Activated T-cell treated with anti-CD3 and anti-CD28 coated beads for 24 hours (primary cell): ENCODE measurements at regions not wholly inside any gene's neighbourhood (a gene's known extent, or its start where the extent isn't known, plus 50 kb on each side); places are given as distances from the start of the nearest gene placed in this dataset.

Experiments used
- DNase-seq: peaks from one replicate; pipeline ENCODE4 v3.0.0-alpha.2; 2020; ENCODE audit warnings: low read depth

DNA sequence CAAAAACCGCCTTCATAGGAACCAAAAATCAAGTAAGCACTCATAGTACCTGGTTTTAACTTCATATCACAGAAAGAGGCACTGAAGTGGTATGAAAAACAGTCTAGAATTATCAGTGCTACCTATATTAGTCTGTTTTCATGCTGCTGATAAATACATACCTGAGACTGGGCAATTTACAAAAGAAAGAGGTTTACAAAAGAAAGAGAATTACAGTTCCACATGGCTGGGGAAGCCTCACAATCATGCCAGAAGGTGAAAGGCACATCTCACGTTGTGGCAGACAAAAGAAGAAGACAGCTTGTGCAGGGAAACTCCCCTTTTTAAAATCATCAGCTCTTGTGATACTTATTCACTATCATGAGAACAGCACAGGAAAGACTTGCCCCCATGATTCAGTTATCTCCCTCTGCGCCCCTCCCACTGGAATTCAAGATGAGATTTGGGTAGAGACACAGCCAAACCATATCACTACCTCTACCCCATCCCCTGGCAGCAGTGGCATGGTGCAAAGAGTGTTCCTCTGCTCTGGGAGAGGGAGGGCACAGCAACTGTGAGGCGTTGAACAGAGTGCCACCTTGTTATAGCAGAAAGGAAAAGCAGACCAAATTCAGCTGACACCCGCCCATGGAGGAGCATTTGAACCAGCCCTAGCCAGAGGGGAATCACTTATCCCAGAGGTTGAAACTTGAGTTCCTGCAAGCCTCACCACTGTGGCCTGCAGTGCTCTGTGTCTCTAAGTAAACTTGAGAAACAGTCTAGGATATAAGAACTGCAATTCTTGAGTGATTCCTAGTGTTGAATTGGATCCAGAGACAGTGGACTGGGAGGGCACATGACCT is 61.9 kb upstream of the PTPRZ1 start:
- no peak for DNase-seq

DNA sequence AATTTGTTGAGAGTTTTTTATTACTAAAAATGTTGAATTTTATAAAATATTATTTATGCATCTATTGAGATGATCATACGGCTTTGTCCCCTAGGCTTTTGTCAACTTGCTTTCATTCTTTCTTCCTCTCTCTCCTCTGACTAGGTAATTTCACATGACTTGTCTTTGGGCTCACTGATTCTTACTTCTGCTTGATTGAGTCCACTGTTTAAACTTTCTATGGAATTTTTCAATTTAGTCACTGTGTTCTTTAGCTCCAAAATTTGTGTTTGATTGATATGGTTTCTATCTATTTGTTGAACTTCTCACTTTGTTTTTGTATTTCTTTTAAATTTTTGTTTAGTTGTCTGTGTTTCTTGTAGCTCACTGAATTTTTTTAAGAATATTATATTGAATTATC is 65.9 kb upstream of the PTPRZ1 start:
- DNase-seq, result no peak

DNA sequence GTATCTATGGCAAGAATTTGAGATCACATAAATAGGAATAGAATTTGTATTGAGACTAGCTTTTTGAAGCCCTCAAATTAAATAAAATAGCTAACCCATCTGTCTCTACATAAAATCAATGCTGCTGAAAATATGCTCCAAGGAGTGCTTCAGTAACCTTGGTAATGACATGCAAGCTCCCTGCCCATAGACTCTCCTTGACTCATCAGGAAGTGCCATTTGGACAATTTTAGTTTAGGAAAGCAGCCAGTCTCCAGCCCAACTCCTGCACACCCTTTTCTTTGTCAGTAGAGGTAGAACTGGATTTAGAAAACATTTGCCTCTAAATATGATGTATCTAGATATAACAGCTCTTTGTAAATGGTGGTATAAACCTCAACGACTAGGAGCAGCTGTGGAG is 69.9 kb upstream of the PTPRZ1 start:
- no peak for DNase-seq

DNA sequence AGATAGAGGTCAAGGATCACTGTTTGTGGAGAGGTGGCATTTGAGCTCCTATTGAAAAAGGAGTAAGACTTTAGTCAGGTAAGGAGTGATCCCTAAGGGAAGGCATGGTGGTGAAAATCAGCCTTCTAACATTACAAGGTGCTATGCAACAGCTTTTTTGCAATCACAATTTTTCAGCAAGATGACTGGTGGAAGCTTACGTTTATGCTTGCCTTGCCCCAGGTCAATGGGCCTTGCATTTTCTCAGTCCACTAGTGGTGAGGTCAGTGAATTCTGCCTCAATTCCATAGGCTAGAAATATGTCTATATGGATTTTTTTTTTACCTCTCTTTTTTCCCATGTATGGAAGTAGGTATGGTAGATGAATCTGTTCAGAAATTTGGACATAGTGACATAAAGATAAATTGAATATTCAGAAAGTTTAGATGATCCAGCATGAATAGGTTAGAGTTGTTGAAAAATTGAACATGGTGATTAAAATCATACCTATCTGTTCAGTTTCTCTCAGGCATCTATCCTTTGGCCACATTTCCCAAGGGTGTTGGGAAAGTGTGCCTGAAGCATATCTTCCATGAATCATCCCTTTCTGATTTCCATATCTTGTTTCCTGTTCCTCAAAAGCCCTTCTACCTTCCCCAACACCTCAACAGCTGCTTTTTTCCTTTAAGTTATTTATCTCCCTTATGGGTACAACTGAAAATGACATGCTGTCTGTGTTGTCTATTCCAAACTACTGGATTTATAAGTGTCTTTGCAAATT is 71.9 kb upstream of the PTPRZ1 start:
- DNase-seq, result no peak

DNA sequence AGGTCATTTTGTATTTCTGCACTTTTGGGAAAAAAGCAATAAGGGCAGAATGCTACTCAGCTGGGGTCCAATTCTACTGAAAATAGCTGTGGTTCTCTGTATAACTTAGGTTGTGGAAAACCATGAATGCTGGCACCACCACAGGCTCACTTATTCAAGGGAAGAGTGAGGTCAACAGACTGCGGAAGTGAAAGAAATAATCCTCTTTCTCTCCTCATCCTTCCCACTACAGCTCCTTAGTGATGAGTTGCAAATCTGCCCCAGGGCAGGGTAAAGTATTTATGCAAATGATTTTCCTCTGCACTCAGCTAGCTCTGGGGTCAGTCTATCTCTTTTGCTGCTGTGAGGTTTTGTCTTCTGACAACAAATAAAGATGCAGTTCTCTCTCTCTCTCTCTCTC is 74.1 kb upstream of the PTPRZ1 start:
- no peak for DNase-seq

DNA sequence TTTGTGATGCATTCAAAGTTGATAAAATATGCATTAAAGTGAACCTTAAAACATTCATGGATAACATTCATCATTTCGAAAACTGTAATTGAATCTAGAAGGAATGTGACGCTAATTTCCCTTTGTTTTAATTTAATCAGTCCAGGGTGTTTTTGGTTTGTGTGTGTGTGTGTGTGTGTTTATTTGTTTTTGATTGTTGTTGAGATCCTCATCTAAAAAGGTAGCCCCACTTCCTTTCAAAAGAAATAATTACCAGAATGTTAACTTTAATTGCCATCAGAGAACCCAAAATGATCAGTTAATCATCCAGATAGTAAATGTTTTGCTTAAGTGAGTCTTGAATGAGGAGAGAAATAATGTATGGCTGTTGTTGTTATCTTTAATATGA is 74.5 kb upstream of the PTPRZ1 start:
- no peak for DNase-seq

DNA sequence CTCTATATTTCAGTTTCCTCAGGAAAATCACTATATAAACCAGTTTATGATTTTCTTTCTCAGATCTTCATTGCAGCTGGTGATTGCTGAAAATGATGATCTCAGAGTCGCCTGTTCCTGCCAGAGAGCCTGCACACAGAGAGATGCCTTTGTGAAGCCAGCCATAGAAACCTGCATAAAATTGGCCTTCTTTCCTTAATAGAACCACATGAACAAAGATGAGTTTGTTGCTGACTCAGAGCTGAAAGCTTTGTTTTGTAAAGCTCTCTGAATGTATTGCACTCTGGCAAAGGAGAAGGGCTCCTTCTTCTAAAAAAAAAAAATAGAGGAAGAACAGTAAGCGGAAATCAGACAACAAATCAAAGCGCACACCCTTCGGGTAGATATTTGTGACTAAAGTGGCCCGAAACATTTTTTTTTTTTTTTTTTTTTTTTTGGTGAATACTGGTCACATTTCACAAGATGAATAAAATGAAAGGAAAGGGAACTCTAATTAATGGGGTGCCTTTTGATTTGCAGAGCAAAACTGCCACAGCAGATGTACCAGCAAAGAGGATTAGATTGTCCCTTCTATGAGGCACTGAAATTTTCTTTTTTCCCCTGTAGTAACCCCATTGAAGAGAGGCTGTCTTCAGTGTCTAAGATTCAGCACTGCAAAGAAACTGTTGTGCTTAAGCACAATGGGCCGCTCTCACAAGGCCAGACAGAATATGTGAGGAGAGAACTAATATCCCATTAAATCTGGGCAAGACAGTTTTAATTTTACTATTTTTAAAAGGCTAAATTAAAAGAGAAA is 75.1 kb upstream of the PTPRZ1 start:
- no peak for DNase-seq

DNA sequence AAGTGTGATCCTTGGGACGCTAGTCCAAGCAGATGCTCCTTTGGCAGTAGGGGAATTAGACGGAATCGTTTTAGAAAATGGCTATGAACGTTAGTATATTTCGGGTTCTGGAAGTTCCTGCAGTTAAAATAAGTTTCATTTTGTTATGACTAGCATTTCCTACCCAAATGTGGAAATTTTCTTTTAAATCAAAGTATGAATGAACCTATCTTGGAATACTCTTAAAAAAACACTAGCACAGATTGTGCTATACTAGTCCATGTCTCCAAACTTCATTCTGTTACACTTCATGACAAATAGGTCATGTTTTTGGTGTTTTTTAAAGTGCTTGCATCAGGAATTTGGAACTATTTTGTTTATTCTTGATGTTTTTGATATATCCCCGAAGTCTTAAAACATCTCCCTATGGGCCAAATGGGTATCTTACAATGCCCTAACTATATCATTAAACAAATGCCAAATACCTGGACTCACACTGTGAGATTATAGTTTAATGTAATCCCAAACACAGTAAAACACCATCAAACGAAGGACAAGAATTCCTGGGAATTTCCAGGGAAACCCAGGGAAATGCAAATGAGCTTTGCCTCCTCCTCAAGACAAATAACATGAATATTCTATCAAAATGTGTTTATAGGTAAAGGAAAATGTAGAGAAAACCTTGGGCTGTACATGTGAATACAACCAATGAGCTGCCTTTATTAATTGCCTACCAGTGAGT is 75.9 kb upstream of the PTPRZ1 start:
- no peak for DNase-seq

DNA sequence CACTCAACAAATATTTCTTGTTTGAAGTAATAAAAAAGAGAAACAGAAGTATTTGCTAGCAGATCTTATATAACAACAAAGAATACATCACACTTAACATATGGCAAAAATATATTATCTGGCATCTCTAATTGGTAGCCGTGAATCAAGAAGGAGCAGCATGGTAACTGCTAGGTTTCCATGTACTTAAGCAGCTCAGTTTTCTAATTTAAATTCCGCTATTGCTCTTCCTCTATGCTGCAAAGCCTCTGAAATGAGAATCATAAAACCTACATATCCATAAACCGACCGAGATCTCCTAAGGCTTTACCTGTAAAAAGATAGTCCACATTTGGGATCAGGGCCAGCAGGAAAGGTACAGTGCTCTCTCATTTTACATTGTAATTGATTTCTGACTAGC is 76.6 kb upstream of the PTPRZ1 start:
- DNase-seq, result no peak

DNA sequence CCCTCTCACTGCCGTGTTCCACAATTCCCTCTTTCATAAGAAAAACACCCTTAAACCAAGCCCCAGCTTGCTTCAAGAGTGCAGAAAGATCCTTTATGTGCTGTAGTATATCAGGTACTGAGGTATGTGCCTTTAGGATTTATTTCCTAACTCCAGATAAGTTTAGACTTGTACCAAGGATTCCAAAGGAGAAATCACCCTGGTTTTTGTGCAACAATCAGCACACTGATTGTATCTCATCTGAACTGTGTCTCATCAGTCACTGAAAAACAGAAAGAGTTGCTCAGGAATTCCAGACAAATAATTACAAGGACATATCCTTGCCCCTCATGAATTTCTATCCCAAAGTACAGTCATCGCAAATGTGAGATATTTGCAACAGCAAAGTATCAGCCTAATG is 77.2 kb upstream of the PTPRZ1 start:
- no peak for DNase-seq

DNA sequence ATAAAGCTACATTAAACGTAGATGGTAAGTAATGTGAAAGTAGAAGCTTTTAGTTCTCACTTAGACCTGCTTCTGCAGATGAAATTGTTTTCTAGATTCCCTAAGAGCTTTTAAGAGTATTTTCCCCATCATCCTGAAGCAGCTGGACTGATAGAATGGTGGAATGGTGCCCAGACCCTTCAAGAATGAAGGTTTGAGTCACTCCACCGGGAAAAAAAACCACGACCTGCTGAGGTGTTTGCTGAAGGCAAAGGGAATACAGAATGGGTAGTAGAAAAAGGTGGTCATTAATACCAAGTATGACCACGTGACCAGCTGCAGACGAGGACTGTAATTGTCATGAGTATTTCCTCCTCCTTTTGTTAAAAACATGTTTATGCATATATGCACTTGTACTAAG is 79.2 kb upstream of the PTPRZ1 start:
- DNase-seq, result no peak

DNA sequence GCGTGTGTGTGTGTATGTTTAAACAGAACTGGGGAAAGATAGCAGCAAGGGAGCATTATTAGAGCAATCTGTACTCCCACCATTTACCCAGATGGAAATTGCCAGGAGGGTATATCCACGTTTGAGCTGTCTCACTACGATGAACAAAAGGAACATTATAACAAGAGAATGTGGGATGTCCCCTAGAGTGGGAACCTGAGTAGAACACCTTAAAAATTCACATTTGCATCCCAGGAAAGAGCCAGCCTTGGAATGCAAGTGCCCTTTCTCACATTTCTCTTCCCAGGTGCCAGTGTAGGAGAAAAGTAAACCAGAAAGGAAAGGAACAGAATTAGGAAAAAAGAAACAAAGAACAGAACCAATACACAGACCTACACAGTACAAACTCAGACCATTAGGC is 95.3 kb upstream of the PTPRZ1 start:
- no peak for DNase-seq

DNA sequence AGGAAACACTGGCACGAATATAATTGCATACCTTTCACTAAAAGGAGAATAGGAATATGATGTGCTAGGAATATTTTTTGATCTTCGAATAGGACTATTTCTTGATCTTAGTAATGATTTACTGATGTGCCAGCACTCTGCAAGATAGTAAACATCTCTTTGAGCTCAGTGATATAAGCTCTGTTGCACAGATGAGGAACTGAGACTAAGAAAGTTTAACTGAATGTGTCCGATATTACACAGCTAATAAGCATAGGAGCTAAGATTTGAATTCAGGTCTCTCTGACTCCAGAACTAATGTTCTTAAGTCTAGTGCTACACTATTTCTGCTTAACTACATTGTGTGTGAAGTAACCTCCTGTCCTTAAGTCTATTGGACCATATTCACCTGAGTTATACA is 98.4 kb upstream of the PTPRZ1 start:
- DNase-seq, result no peak

DNA sequence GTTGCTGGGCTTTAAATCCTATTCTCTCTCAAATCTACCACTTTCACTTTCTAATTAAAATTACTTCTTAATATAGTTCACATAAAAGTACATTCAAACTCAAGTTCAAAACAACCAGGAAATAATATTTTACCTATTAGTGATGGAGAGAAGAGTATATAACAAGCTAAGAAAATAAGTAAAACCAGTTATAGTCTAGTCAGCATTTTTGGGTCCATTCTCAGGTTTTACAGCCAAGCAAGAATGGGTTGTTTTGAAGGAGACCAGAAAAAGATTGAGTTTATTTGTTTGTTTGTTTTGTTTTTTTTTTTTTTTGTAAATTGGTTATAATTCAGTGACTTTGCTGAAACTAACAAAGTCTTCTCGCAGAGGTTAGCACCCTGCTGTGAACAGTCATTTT is 106.3 kb upstream of the PTPRZ1 start:
- DNase-seq, result no peak

DNA sequence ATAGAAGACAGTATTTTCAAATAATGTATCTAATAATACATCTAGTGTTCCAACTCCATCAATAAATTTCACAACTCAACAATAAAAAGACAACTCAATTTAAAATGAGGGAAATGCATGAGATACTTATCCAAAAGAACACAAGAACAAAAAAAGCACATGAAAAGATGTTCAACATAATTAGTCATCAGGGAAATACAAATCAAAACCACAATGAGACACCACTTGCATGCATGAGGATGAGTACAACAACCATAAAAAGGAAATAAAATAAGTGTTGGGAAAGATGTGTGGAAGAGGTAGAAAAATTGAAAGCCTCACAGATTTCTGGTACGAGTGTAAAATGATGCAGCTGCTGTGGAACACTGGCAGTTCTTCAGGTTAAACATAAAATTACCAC is 111.6 kb upstream of the PTPRZ1 start:
- DNase-seq, result no peak

DNA sequence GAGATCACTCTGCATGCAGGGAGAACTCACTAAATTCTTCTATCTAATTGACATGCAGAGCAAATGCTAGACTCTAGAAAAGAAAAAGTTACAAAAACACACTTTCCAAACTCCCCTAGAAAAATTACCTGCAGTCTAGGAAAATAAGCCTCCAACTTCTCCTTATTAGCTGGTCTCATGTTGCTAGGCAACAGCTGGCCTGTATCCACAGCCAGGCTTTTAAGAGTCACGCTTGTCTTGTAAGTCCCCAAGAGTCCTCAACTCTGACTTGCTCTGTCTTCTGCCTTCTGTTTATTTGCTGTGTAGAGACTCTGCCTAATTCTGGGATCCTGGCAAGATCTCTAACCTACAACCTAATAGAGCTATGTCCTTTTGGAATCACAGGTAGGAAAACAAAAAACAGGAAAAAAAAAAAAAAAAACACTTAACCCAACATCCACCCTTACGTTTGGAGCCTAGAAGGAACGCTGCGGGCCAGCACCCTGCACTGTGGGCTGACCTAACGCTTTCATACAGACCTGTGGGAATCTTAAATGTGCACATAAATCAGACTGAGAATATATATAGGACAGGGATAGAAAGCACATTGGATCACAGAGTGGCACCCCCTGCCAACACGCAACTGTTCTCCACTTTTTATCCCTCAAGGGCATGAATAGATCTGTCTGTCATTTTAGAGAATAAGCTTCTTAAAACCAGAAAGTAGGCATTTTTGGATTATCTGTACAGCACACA is 117.0 kb upstream of the PTPRZ1 start:
- DNase-seq, result no peak

DNA sequence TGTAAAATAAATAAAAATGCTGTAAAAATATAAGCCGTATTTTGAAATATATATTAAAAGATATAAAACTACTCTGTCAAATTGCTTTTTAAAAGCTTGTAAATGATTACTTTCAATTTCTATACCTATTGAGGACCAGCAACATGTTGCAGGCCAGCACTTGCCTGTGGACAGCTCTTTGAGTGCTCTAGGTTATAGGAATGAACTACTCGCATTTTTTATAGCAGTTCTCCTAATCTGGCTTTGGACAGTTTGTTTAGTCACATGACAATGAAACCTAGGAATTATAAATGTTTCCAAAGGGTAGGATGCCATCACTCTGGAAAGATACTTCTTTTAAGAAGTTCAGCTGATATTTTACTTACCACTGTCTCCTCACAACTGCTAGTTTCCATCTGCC is 117.7 kb upstream of the PTPRZ1 start:
- DNase-seq, result no peak

DNA sequence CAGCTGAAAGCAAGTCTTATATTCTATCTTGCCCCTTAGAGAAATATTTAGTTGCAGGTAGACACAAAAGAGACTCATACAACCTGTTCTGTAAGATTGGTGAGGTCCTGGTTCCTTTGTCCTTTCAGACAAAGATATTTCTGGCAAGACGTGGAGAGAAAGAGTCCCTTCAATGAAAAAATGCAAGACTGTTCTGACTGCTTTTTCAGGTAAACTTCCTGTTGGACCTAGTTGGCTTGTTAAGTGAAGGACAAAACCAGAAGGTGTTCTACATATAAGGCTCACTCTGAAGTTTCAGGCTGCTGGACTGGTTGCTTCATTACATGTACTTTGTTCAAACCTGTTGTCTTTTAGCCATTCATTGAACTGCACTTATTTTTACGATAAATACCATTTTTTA is 119.0 kb upstream of the PTPRZ1 start:
- DNase-seq, result no peak

DNA sequence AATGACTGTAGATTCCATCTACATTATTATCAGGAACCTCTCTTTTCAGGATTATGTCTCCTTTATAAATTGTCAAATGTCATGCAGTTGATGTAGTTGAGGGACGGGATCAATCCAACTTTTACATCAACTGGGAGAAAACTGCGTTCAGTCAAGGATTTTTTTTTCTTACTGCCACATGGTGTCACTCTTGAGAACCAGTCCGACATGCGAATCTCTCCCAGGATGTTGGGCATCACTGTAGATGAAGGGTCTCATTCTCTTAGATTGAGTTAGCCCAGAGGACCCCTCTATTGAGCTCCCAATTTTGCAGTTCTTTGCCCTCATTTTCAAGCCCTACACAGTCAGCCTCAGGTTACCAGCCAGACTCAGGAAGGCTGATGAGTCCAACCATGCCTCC is 120.3 kb upstream of the PTPRZ1 start:
- no peak for DNase-seq

DNA sequence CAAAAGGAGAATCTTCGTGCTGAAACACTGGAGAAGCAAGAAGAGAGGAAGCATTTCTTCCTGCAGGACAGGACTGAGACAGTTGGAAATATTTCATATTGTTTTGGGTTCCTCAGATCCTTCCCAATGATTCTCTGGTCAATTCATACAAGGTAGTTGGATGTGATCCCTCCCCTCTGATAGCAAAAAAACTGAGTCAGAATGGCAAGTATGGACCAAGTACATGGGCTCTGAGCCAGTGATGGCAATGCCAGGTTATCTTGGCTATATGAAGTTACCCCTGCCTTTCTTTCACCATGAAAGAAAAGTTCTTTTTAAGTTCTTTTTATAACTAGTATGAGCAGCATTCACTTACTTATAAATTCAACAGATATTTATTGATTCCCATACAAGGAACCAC is 124.4 kb upstream of the PTPRZ1 start:
- DNase-seq, result no peak

DNA sequence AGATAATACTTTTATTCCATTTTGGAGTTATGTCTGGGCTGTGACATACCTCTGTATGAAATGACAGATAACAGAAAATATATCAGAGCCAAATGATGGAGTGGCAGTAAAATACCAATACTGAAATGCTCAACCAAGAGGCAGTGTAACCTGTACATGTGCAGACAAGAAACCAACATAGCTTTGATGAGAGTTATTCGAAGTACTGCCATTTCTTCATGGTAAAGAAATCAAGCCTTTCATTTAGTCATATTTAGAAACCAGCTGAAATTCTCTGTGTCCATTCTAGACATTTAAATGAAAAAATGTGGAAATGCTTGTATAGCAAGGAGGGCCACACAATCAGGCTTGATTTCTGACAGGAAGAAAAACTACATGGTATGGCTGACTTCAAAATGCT is 127.1 kb upstream of the PTPRZ1 start:
- DNase-seq, result no peak

DNA sequence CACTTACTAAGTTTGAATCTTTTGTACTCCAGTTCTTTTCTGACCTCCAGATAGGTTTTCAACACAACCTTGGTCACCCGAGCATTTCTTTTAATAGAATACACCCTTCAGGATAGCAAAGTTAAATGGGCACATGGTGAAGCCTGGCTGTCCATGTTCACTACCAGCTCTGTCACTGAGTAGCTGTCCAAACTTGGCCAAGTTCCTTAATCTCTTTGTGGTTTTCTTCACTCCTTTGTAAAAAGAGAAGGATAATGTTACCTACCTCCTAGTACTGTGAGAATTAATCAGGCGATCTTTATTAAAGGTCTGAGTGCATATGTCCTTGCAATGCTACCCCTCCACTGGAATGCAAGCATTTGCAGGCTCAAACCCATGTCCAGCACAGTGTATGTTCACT is 128.1 kb upstream of the PTPRZ1 start:
- no peak for DNase-seq
